GM18517 (cell line): ENCODE measurements at regions not wholly inside any gene's neighbourhood (a gene's known extent, or its start where the extent isn't known, plus 50 kb on each side); places are given as distances from the start of the nearest gene placed in this dataset.
A peak's percentile ranks its signal among the peaks of the same experiment; 100 is the strongest.

Experiments
- ATAC-seq: cut with Tn5 transposase; IDR thresholded peaks from one replicate; pipeline ENCODE4 v1.9.1; 2021; ENCODE audit warnings: mild to moderate bottlenecking, moderate library complexity; ENCODE audit not compliant: unreplicated experiment

GRCh38 chr21:39029900-39030884, 153.1 kb downstream of the PSMG1 start:
- no peak for ATAC-seq

- no peak for ATAC-seq
Measured at GRCh38 chr21:39029086-39029755, 154.0 kb downstream of the PSMG1 start.

- ATAC-seq, result no peak
Measured at GRCh38 chr21:39025198-39025597, 158.1 kb downstream of the PSMG1 start.

- no peak for ATAC-seq
Measured at GRCh38 chr21:39024538-39024937, 158.7 kb downstream of the PSMG1 start.

- no peak for ATAC-seq
Measured at GRCh38 chr21:39022863-39023693, 160.2 kb downstream of the PSMG1 start.

GRCh38 chr21:39022466-39022862, 160.8 kb downstream of the PSMG1 start:
- no peak for ATAC-seq

- ATAC-seq, result no peak
Measured at GRCh38 chr21:39022035-39022434, 161.2 kb downstream of the PSMG1 start.

GRCh38 chr21:39021478-39021832, 161.8 kb downstream of the PSMG1 start:
- no peak for ATAC-seq

- ATAC-seq, result no peak
Measured at GRCh38 chr21:39020751-39021477, 162.3 kb downstream of the PSMG1 start.

- no peak for ATAC-seq
Measured at GRCh38 chr21:39018730-39019129, 164.5 kb downstream of the PSMG1 start.

- peak; percentile 90 for ATAC-seq
Measured at GRCh38 chr21:39016740-39017315, 166.4 kb downstream of the PSMG1 start.

GRCh38 chr21:39014747-39015146, 168.5 kb downstream of the PSMG1 start:
- no peak for ATAC-seq

GRCh38 chr21:39012326-39013230, 170.7 kb downstream of the PSMG1 start:
- no peak for ATAC-seq

GRCh38 chr21:39011911-39012310, 171.3 kb downstream of the PSMG1 start:
- ATAC-seq, result no peak

- ATAC-seq, result no peak
Measured at GRCh38 chr21:39010629-39011404, 172.4 kb downstream of the PSMG1 start.

- no peak for ATAC-seq
Measured at GRCh38 chr21:39009587-39010225, 173.5 kb downstream of the PSMG1 start.

GRCh38 chr21:39007985-39008384, 175.3 kb downstream of the PSMG1 start:
- ATAC-seq, result no peak

- ATAC-seq, result no peak
Measured at GRCh38 chr21:39007532-39007931, 175.7 kb downstream of the PSMG1 start.
